Activated CD4-positive, alpha-beta T cell treated with anti-CD3 and anti-CD28 coated beads, Interleukin-10, Interleukin-2, amounts not matched to agents 100 ng/mL and 50 ng/mL, durations not matched to agents 16 hours and 8 hours (primary cell): ENCODE measurements at regions not wholly inside any gene's neighbourhood (a gene's known extent, or its start where the extent isn't known, plus 50 kb on each side); places are given as distances from the start of the nearest gene placed in this dataset.
A peak's percentile ranks its signal among the peaks of the same experiment; 100 is the strongest.
"Not testable (repeated sequence)": the region's sequence is repeated elsewhere in the genome, so short reads cannot be mapped to it uniquely, and the experiment has no call there.

Source experiments
- DNase-seq: peaks from one replicate; pipeline ENCODE4 v3.0.0-alpha.2; 2020

- no peak for DNase-seq
Observed at GRCh38 chr13:30520571-30520970, 54.8 kb upstream of the HMGB1 start.

GRCh38 chr13:30523211-30523610, 57.5 kb upstream of the HMGB1 start:
- no peak for DNase-seq

- DNase-seq: not testable (repeated sequence)
Observed at GRCh38 chr13:30523817-30524216, 58.1 kb upstream of the HMGB1 start.

- DNase-seq: not testable (repeated sequence)
Observed at GRCh38 chr13:30525212-30525611, 59.5 kb upstream of the HMGB1 start.

GRCh38 chr13:30526612-30527495, 61.1 kb upstream of the HMGB1 start:
- no peak for DNase-seq

GRCh38 chr13:30529085-30529834, 63.5 kb upstream of the HMGB1 start:
- DNase-seq: peak; percentile 39

GRCh38 chr13:30535046-30535445, 69.3 kb upstream of the HMGB1 start:
- no peak for DNase-seq

- DNase-seq: no peak
Observed at GRCh38 chr13:30545320-30545719, 72.4 kb upstream of the USPL1 start.

- DNase-seq: not testable (repeated sequence)
Observed at GRCh38 chr13:30548046-30548445, 69.7 kb upstream of the USPL1 start.

GRCh38 chr13:30551189-30551588, 66.5 kb upstream of the USPL1 start:
- peak; percentile 37 for DNase-seq

GRCh38 chr13:30552567-30552966, 65.2 kb upstream of the USPL1 start:
- no peak for DNase-seq

- DNase-seq: no peak
Observed at GRCh38 chr13:30559274-30559673, 58.4 kb upstream of the USPL1 start.

- DNase-seq: no peak
Observed at GRCh38 chr13:30560212-30560611, 57.5 kb upstream of the USPL1 start.

- no peak for DNase-seq
Observed at GRCh38 chr13:30561511-30561910, 56.2 kb upstream of the USPL1 start.

GRCh38 chr13:30564489-30564888, 53.2 kb upstream of the USPL1 start:
- DNase-seq: no peak

- no peak for DNase-seq
Observed at GRCh38 chr13:30565658-30566057, 52.1 kb upstream of the USPL1 start.

GRCh38 chr13:30567072-30567471, 50.6 kb upstream of the USPL1 start:
- DNase-seq: no peak
